ENCODE measurements at regions not wholly inside any gene's neighbourhood (a gene's known extent, or its start where the extent isn't known, plus 50 kb on each side); places are given as distances from the start of the nearest gene placed in this dataset.

DNA sequence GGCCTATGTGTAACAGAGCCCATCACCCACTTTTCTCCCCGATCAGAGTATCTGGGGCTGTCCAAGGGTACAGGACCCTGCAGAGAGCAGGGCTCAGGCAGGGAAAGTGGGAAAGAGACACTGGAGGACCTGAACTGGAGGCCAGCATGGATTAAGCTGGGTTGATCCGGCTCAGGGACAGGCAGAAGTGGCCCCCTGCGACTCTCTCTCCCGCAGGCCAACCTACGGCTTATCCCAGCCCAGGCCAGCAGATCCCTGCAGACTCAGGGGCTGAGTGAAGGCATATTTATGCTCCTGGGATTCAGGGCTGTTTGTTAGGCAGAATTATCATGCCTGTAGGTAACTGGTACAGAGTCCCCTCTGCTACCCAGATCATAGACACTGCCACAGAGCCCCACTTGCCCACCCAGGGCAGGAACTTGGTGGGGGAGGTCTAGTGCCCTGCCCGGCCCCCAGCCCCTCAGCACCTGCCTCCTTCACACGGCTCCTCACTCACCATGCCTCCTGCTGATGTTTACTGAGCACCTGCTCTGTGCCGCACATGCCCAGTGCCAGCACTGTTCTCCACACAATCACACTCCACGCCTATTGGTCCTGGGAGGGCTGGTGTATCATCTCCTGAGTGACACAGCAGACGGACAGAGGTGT is 87.3 kb downstream of the ADRA2C start:
- ATAC-seq (no peak), FAIRE-seq (no peak), DNase-seq (ENCODE audit: low read depth, low spot score) (no peak)
- no peak overlapping the region for H3K4me2 ChIP-seq (ENCODE audit: control insufficient read depth, insufficient read depth)
- CTCF ChIA-PET: no interaction called here
- in situ Hi-C loops (cut with MboI): no loop called here
- H3K27me3 ChIP-seq (replicated peaks in 1 of 2; ENCODE audit: control insufficient read depth in 2 of 2, insufficient read depth in 2 of 2, low read length in 1 of 2): no peaks in the 10 kb centered on the region; a peak in 2 of 4 replicates
- no peak overlapping the region for H2AFZ ChIP-seq (ENCODE audit: control insufficient read depth, low read depth, low read length)
- H3K36me3 ChIP-seq (ENCODE audit: control insufficient read depth in 2 of 2, insufficient read depth in 2 of 2, low read length in 1 of 2): no peaks in the 10 kb centered on the region
- intact Hi-C loops (cut with micrococcal nuclease; ENCODE audit: unreplicated experiment): no loop called here
- POLR2A ChIA-PET: no interaction called here
- H4K20me1 ChIP-seq (ENCODE audit: control insufficient read depth, insufficient read depth): no peaks in the 10 kb centered on the region
- H3K9me3 ChIP-seq (replicated peaks; ENCODE audit: control insufficient read depth, insufficient read depth, low read length): no peaks in the 10 kb centered on the region; the same call in 2 of the 3 replicates
- H3K27ac ChIP-seq (ENCODE audit: control insufficient read depth, insufficient read depth): no peak overlapping the region
- H3K9ac ChIP-seq (ENCODE audit: control insufficient read depth, insufficient read depth, low read length): no peak overlapping the region
- SMC1A ChIA-PET (ENCODE audit: uncharacterized antibody, unreplicated experiment): no interaction called here
- TF ChIP-seq YY1 (IDR thresholded peaks at IDR 0.05; ENCODE audit: low read depth, low read length) (no peak), NR2F1 (conservative IDR thresholded peaks at IDR 0.05) (no peak), ZNF207 (IDR thresholded peaks at IDR 0.05; ENCODE audit: borderline replicate concordance) (no peak), ZNF24 (IDR thresholded peaks at IDR 0.05) (no peak), CEBPB (IDR thresholded peaks at IDR 0.05; ENCODE audit: borderline replicate concordance in 1 of 2, low read depth in 2 of 2, low read length in 2 of 2) (no peak), PAX5 (IDR thresholded peaks at IDR 0.05; ENCODE audit: borderline replicate concordance, low read depth, low read length) (no peak), WRNIP1 (IDR thresholded peaks at IDR 0.05; ENCODE audit: borderline replicate concordance, low read depth, low read length) (no peak), NR2C2 (IDR thresholded peaks at IDR 0.05; ENCODE audit: borderline replicate concordance, control insufficient read depth, insufficient read length, low read depth) (no peak), NFIC (IDR thresholded peaks at IDR 0.05; ENCODE audit: low read depth, low read length) (no peak)
- TF ChIP-seq, protein P1, sequence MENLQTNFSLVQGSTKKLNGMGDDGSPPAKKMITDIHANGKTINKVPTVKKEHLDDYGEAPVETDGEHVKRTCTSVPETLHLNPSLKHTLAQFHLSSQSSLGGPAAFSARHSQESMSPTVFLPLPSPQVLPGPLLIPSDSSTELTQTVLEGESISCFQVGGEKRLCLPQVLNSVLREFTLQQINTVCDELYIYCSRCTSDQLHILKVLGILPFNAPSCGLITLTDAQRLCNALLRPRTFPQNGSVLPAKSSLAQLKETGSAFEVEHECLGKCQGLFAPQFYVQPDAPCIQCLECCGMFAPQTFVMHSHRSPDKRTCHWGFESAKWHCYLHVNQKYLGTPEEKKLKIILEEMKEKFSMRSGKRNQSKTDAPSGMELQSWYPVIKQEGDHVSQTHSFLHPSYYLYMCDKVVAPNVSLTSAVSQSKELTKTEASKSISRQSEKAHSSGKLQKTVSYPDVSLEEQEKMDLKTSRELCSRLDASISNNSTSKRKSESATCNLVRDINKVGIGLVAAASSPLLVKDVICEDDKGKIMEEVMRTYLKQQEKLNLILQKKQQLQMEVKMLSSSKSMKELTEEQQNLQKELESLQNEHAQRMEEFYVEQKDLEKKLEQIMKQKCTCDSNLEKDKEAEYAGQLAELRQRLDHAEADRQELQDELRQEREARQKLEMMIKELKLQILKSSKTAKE (IDR thresholded peaks at IDR 0.05; ENCODE audit: low read depth, poor library complexity, severe bottlenecking): no peak
- TF ChIP-seq, protein P2, sequence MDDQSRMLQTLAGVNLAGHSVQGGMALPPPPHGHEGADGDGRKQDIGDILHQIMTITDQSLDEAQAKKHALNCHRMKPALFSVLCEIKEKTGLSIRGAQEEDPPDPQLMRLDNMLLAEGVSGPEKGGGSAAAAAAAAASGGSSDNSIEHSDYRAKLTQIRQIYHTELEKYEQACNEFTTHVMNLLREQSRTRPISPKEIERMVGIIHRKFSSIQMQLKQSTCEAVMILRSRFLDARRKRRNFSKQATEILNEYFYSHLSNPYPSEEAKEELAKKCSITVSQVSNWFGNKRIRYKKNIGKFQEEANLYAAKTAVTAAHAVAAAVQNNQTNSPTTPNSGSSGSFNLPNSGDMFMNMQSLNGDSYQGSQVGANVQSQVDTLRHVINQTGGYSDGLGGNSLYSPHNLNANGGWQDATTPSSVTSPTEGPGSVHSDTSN (IDR thresholded peaks at IDR 0.05; ENCODE audit: insufficient replicate concordance, low read depth, low read length): no peak
- TF ChIP-seq, protein P3, sequence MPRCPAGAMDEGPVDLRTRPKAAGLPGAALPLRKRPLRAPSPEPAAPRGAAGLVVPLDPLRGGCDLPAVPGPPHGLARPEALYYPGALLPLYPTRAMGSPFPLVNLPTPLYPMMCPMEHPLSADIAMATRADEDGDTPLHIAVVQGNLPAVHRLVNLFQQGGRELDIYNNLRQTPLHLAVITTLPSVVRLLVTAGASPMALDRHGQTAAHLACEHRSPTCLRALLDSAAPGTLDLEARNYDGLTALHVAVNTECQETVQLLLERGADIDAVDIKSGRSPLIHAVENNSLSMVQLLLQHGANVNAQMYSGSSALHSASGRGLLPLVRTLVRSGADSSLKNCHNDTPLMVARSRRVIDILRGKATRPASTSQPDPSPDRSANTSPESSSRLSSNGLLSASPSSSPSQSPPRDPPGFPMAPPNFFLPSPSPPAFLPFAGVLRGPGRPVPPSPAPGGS (IDR thresholded peaks at IDR 0.05; ENCODE audit: borderline replicate concordance, insufficient read depth, low read depth, low read length, poor library complexity, severe bottlenecking): no peak
- TF ChIP-seq, protein P4, sequence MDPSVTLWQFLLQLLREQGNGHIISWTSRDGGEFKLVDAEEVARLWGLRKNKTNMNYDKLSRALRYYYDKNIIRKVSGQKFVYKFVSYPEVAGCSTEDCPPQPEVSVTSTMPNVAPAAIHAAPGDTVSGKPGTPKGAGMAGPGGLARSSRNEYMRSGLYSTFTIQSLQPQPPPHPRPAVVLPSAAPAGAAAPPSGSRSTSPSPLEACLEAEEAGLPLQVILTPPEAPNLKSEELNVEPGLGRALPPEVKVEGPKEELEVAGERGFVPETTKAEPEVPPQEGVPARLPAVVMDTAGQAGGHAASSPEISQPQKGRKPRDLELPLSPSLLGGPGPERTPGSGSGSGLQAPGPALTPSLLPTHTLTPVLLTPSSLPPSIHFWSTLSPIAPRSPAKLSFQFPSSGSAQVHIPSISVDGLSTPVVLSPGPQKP (IDR thresholded peaks at IDR 0.05; ENCODE audit: low read depth, low read length): no peak
- TF ChIP-seq, protein P5, sequence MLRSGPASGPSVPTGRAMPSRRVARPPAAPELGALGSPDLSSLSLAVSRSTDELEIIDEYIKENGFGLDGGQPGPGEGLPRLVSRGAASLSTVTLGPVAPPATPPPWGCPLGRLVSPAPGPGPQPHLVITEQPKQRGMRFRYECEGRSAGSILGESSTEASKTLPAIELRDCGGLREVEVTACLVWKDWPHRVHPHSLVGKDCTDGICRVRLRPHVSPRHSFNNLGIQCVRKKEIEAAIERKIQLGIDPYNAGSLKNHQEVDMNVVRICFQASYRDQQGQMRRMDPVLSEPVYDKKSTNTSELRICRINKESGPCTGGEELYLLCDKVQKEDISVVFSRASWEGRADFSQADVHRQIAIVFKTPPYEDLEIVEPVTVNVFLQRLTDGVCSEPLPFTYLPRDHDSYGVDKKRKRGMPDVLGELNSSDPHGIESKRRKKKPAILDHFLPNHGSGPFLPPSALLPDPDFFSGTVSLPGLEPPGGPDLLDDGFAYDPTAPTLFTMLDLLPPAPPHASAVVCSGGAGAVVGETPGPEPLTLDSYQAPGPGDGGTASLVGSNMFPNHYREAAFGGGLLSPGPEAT (IDR thresholded peaks at IDR 0.05; ENCODE audit: low read depth): no peak
- no peaks in the 10 kb centered on the region for H3K4me1 ChIP-seq (ENCODE audit: control insufficient read depth, insufficient read depth, low read length)
- WGBS (ENCODE audit: insufficient coverage, insufficient replicate concordance, low lambda C conversion rate, missing lambda C conversion rate): 15% methylated on average over 10 of the region's 10 CpGs
- H3K79me2 ChIP-seq (ENCODE audit: control insufficient read depth, insufficient read depth, low read length): no peaks in the 10 kb centered on the region
- no TSS peak for BruUV-seq (replicated peaks)
- no peak overlapping the region for H3K4me3 ChIP-seq
- RAD21 ChIA-PET (ENCODE audit: unreplicated experiment): no interaction called here

Data from GM12878 (cell line).